Stimulated activated CD4-positive, alpha-beta T cell treated with anti-CD3 and anti-CD28 coated beads, Interleukin-4, amount 100 ng/mL, for 48 hours (primary cell): ENCODE measurements at regions not wholly inside any gene's neighbourhood (a gene's known extent, or its start where the extent isn't known, plus 50 kb on each side); places are given as distances from the start of the nearest gene placed in this dataset.
"Not testable (repeated sequence)": the region's sequence is repeated elsewhere in the genome, so short reads cannot be mapped to it uniquely, and the experiment has no call there.

Source experiments
- DNase-seq, 2 donors: peaks; one replicate each; pipeline ENCODE4 v3.0.0-alpha.2; 2020; ENCODE audit warnings: low read depth in 2 of 2

GRCh38 chr12:131375261-131375971 is 335.5 kb upstream of the SFSWAP start:
- DNase-seq, result no peak

GRCh38 chr12:131375972-131376345 is 334.9 kb upstream of the SFSWAP start:
- no peak for DNase-seq

- DNase-seq, result no peak
Measured at GRCh38 chr12:131378176-131378842, 332.6 kb upstream of the SFSWAP start.

- DNase-seq, result no peak
Measured at GRCh38 chr12:131378861-131379665, 331.8 kb upstream of the SFSWAP start.

- DNase-seq, result no peak
Measured at GRCh38 chr12:131379738-131380137, 331.2 kb upstream of the SFSWAP start.

GRCh38 chr12:131380220-131380964 is 330.5 kb upstream of the SFSWAP start:
- DNase-seq, result no peak

- DNase-seq, result no peak
Measured at GRCh38 chr12:131380965-131381705, 329.8 kb upstream of the SFSWAP start.

- no peak for DNase-seq
Measured at GRCh38 chr12:131381716-131382430, 329.0 kb upstream of the SFSWAP start.

GRCh38 chr12:131383291-131383690 is 327.6 kb upstream of the SFSWAP start:
- no peak for DNase-seq

- no peak for DNase-seq
Measured at GRCh38 chr12:131383741-131384543, 326.9 kb upstream of the SFSWAP start.

- no peak for DNase-seq
Measured at GRCh38 chr12:131384544-131384855, 326.4 kb upstream of the SFSWAP start.

GRCh38 chr12:131385313-131386166 is 325.4 kb upstream of the SFSWAP start:
- no peak for DNase-seq

- no peak for DNase-seq
Measured at GRCh38 chr12:131386167-131386521, 324.7 kb upstream of the SFSWAP start.

GRCh38 chr12:131386781-131387180 is 324.1 kb upstream of the SFSWAP start:
- no peak for DNase-seq

GRCh38 chr12:131387281-131388163 is 323.4 kb upstream of the SFSWAP start:
- DNase-seq, result no peak

GRCh38 chr12:131388164-131389053 is 322.5 kb upstream of the SFSWAP start:
- DNase-seq, result not testable (repeated sequence)
